ENCODE measurements at regions not wholly inside any gene's neighbourhood (a gene's known extent, or its start where the extent isn't known, plus 50 kb on each side); places are given as distances from the start of the nearest gene placed in this dataset.
"Not testable (repeated sequence)": the region's sequence is repeated elsewhere in the genome, so short reads cannot be mapped to it uniquely, and the experiment has no call there.

GRCh38 chr6:119760046-119760445 is 410.5 kb upstream of the MAN1A1 start:
- peak; percentile 40 for DNase-seq

- DNase-seq: no peak
These were observed 408.8 kb upstream of the MAN1A1 start for GRCh38 chr6:119758385-119758784.

GRCh38 chr6:119757467-119757866 is 407.9 kb upstream of the MAN1A1 start:
- no peak for DNase-seq

- DNase-seq: no peak
These were observed 399.8 kb upstream of the MAN1A1 start for GRCh38 chr6:119749335-119749734.

GRCh38 chr6:119748535-119748934 is 399.0 kb upstream of the MAN1A1 start:
- not testable (repeated sequence) for DNase-seq

GRCh38 chr6:119742188-119742803 is 392.7 kb upstream of the MAN1A1 start:
- no peak for DNase-seq

- no peak for DNase-seq
These were observed 390.2 kb upstream of the MAN1A1 start for GRCh38 chr6:119739769-119740168.

GRCh38 chr6:119738425-119738824 is 388.9 kb upstream of the MAN1A1 start:
- no peak for DNase-seq

- no peak for DNase-seq
These were observed 386.9 kb upstream of the MAN1A1 start for GRCh38 chr6:119736296-119737021.

GRCh38 chr6:119735530-119735929 is 386.0 kb upstream of the MAN1A1 start:
- no peak for DNase-seq

- no peak for DNase-seq
These were observed 384.7 kb upstream of the MAN1A1 start for GRCh38 chr6:119734227-119734626.

- no peak for DNase-seq
These were observed 379.4 kb upstream of the MAN1A1 start for GRCh38 chr6:119728935-119729334.

GRCh38 chr6:119728220-119728750 is 378.7 kb upstream of the MAN1A1 start:
- no peak for DNase-seq

- DNase-seq: no peak
These were observed 378.1 kb upstream of the MAN1A1 start for GRCh38 chr6:119727504-119728219.

GRCh38 chr6:119726912-119727311 is 377.4 kb upstream of the MAN1A1 start:
- not testable (repeated sequence) for DNase-seq

GRCh38 chr6:119726086-119726485 is 376.5 kb upstream of the MAN1A1 start:
- DNase-seq: no peak

- no peak for DNase-seq
These were observed 370.6 kb upstream of the MAN1A1 start for GRCh38 chr6:119720160-119720559.

- no peak for DNase-seq
These were observed 368.4 kb upstream of the MAN1A1 start for GRCh38 chr6:119717942-119718341.

GRCh38 chr6:119716668-119717270 is 367.2 kb upstream of the MAN1A1 start:
- DNase-seq: no peak

GRCh38 chr6:119713903-119714302 is 364.3 kb upstream of the MAN1A1 start:
- no peak for DNase-seq

GRCh38 chr6:119686644-119687043 is 337.1 kb upstream of the MAN1A1 start:
- no peak for DNase-seq

GRCh38 chr6:119686240-119686639 is 336.7 kb upstream of the MAN1A1 start:
- no peak for DNase-seq

GRCh38 chr6:119683671-119684070 is 334.1 kb upstream of the MAN1A1 start:
- no peak for DNase-seq

Data from GF-D8 (cell line).